Fibroblast of skin of right biceps (primary cell): ENCODE measurements at regions not wholly inside any gene's neighbourhood (a gene's known extent, or its start where the extent isn't known, plus 50 kb on each side); places are given as distances from the start of the nearest gene placed in this dataset.
A peak's percentile ranks its signal among the peaks of the same experiment; 100 is the strongest.

ENCODE experiments used
- DNase-seq: peaks from one replicate; pipeline ENCODE4 v3.0.0-alpha.2; 2013

- DNase-seq = no peak
Measured at GRCh38 chr2:226424971-226425370, 374.6 kb downstream of the IRS1 start.

- peak; percentile 56 for DNase-seq
Measured at GRCh38 chr2:226423498-226423960, 376.1 kb downstream of the IRS1 start.

GRCh38 chr2:226420646-226421045 is 379.0 kb downstream of the IRS1 start:
- DNase-seq = no peak

- DNase-seq = no peak
Measured at GRCh38 chr2:226418521-226418920, 381.1 kb downstream of the IRS1 start.

GRCh38 chr2:226414335-226414734 is 385.3 kb downstream of the IRS1 start:
- peak; percentile 42 for DNase-seq

GRCh38 chr2:226413498-226414130 is 386.0 kb downstream of the IRS1 start:
- no peak for DNase-seq

GRCh38 chr2:226411727-226412360 is 387.8 kb downstream of the IRS1 start:
- peak; percentile 84 for DNase-seq

GRCh38 chr2:226411205-226411604 is 388.4 kb downstream of the IRS1 start:
- DNase-seq = no peak

- DNase-seq = peak; percentile 72
Measured at GRCh38 chr2:226410247-226410835, 389.3 kb downstream of the IRS1 start.

- no peak for DNase-seq
Measured at GRCh38 chr2:226409134-226409533, 390.5 kb downstream of the IRS1 start.

GRCh38 chr2:226408141-226408540 is 391.5 kb downstream of the IRS1 start:
- DNase-seq = no peak

GRCh38 chr2:226407135-226407534 is 392.5 kb downstream of the IRS1 start:
- no peak for DNase-seq

GRCh38 chr2:226405465-226405864 is 394.2 kb downstream of the IRS1 start:
- peak; percentile 31 for DNase-seq

GRCh38 chr2:226403369-226403768 is 396.3 kb downstream of the IRS1 start:
- DNase-seq = no peak

- DNase-seq = no peak
Measured at GRCh38 chr2:226399006-226399405, 400.6 kb downstream of the IRS1 start.

- DNase-seq = no peak
Measured at GRCh38 chr2:226398580-226398979, 401.0 kb downstream of the IRS1 start.

GRCh38 chr2:226396541-226396940 is 403.1 kb downstream of the IRS1 start:
- no peak for DNase-seq

- no peak for DNase-seq
Measured at GRCh38 chr2:226387499-226387942, 412.1 kb downstream of the IRS1 start.

GRCh38 chr2:226383461-226383860 is 416.2 kb downstream of the IRS1 start:
- DNase-seq = no peak

GRCh38 chr2:226380679-226381078 is 418.9 kb downstream of the IRS1 start:
- DNase-seq = no peak

GRCh38 chr2:226378753-226379705 is 420.6 kb downstream of the IRS1 start:
- DNase-seq = no peak

- DNase-seq = no peak
Measured at GRCh38 chr2:226376516-226377180, 423.0 kb downstream of the IRS1 start.

GRCh38 chr2:226366920-226367319 is 432.7 kb downstream of the IRS1 start:
- DNase-seq = no peak
